HepG2 (cell line): ENCODE measurements at regions not wholly inside any gene's neighbourhood (a gene's known extent, or its start where the extent isn't known, plus 50 kb on each side); places are given as distances from the start of the nearest gene placed in this dataset.

Experiments used
- ATAC-seq: fragments of 200-7000 bp; cut with Tn5 transposase; 3 replicates; pipeline ENCODE4 v1.9.1; 2020; ENCODE audit warnings: mild to moderate bottlenecking, moderate library complexity
- BruUV-seq: library from RNA; stranded (reverse); fragments of 400-500 nt; replicated peaks from 2 replicates; lab custom pipeline; 2021; lab: Mats Ljungman, UMichigan
- CTCF ChIA-PET: fragments of 300-600 bp; formaldehyde crosslinking; extraction: SDS; loops from one replicate; lab custom pipeline; 2021; ENCODE audit warnings: low total read pairs, inconsistent platforms, low intra/inter-chr PET ratio; lab: Yijun Ruan, JAX
- POLR2A ChIA-PET: fragments of 350-600 bp; sonication (Branson Sonifier 250); formaldehyde crosslinking; loops from one replicate; lab custom pipeline; 2020; ENCODE audit warnings: antibody characterized with exemption, inconsistent platforms; lab: Yijun Ruan, JAX
- DNase-seq: peaks from one replicate; pipeline ENCODE4 v3.0.0-alpha.2; 2015; ENCODE audit warnings: low spot score
- FAIRE-seq: peaks from 3 replicates; lab custom pipeline; 2011; peaks lifted over from hg19 to GRCh38; lab: Jason Lieb, UNC
- H2AFZ ChIP-seq: one replicate; pipeline ENCODE4 v1.6.1; 2011; ENCODE audit warnings: low read length, inconsistent platforms
- H3K27ac ChIP-seq: fragments of 300-600 bp; 3 replicates; pipeline ENCODE4 v1.8.0; 2011; ENCODE audit warnings: mixed run types, mild to moderate bottlenecking, mixed read lengths, low read length, inconsistent platforms; ENCODE audit not compliant: insufficient read depth; ENCODE audit errors: extremely low read length
- H3K27me3 ChIP-seq, 2 experiments: fragments of 200-600 bp in 1 of 2; 2 replicates in 1 of 2; 3 replicates in 1 of 2; pipeline versions ENCODE4 v1.6.0 to v1.8.0; 2011; ENCODE audit warnings: low read length in 2 of 2, mild to moderate bottlenecking in 2 of 2, moderate library complexity in 2 of 2, inconsistent platforms in 1 of 2; ENCODE audit not compliant: insufficient read depth in 2 of 2, control insufficient read depth in 1 of 2
- H3K36me3 ChIP-seq, 2 experiments: fragments of 200-600 bp in 1 of 2; replicated peaks in 1 of 2; 2 replicates in 1 of 2; 3 replicates in 1 of 2; pipeline versions ENCODE4 v1.5.1 to v1.8.0; 2011; ENCODE audit warnings: low read length in 2 of 2, inconsistent platforms in 1 of 2; ENCODE audit not compliant: insufficient read depth in 2 of 2, control insufficient read depth in 1 of 2
- H3K4me1 ChIP-seq: 2 replicates; pipeline ENCODE4 v1.5.1; 2012; ENCODE audit warnings: low read length, inconsistent platforms; ENCODE audit not compliant: insufficient read depth
- H3K4me2 ChIP-seq: 2 replicates; pipeline ENCODE4 v1.6.0; 2011; ENCODE audit warnings: low read depth, low read length, inconsistent platforms
- H3K4me3 ChIP-seq, 3 experiments: fragments of 200-600 bp in 1 of 3; sonication (generic), shearing (Covaris generic) in 1 of 3; replicated peaks in 1 of 3; 2 replicates each; pipeline ENCODE4 v1.5.1; 2011 to 2016; ENCODE audit warnings: low read length in 3 of 3, inconsistent platforms in 2 of 3, low read depth in 2 of 3, mild to moderate bottlenecking in 2 of 3, control low read depth in 1 of 3, mixed read lengths in 1 of 3; ENCODE audit not compliant: insufficient read depth in 1 of 3
- H3K79me2 ChIP-seq: one replicate; pipeline ENCODE4 v1.6.1; 2011; ENCODE audit warnings: low read length, inconsistent platforms; ENCODE audit not compliant: insufficient read depth
- H3K9ac ChIP-seq: 2 replicates; pipeline ENCODE4 v1.6.0; 2011; ENCODE audit warnings: mild to moderate bottlenecking, low read depth, low read length, inconsistent platforms; ENCODE audit not compliant: insufficient read depth
- H3K9me3 ChIP-seq: 2 replicates; pipeline ENCODE4 v1.5.1; 2012; ENCODE audit warnings: mild to moderate bottlenecking, low read length
- H4K20me1 ChIP-seq: 2 replicates; pipeline ENCODE4 v1.6.0; 2011; ENCODE audit warnings: inconsistent platforms, mild to moderate bottlenecking, low read length, moderate library complexity; ENCODE audit not compliant: insufficient read depth
- CBX2 ChIP-seq, 2 experiments: fragments of 200-600 bp in 1 of 2; sonication (generic); formaldehyde crosslinking in 1 of 2; IDR thresholded peaks; 2 replicates each; pipeline versions ENCODE4 v1.7.0 to v1.8.1; 2018 to 2022; ENCODE audit warnings: low read depth in 2 of 2, low read length in 1 of 2, mild to moderate bottlenecking in 1 of 2, missing genetic modification reagents in 1 of 2
- CREB3 ChIP-seq: sonication (generic); formaldehyde crosslinking; IDR thresholded peaks from 2 replicates; pipeline ENCODE4 v1.5.0; 2020; ENCODE audit warnings: missing genetic modification reagents
- DBP ChIP-seq: sonication (generic); formaldehyde crosslinking; IDR thresholded peaks from 2 replicates; pipeline ENCODE4 v1.4.0; 2020; ENCODE audit warnings: missing genetic modification reagents; ENCODE audit errors: not compliant biosample characterization
- DR1 ChIP-seq: sonication (generic); formaldehyde crosslinking; IDR thresholded peaks from 2 replicates; pipeline ENCODE4 v1.8.0; 2021; ENCODE audit warnings: mild to moderate bottlenecking, missing genetic modification reagents, inconsistent platforms
- GLMP ChIP-seq: sonication (generic); formaldehyde crosslinking; IDR thresholded peaks from 2 replicates; pipeline ENCODE4 v1.9.0; 2021; ENCODE audit warnings: missing genetic modification reagents, mild to moderate bottlenecking, borderline replicate concordance
- ISX ChIP-seq: sonication (generic); formaldehyde crosslinking; conservative IDR thresholded peaks from 2 replicates; pipeline ENCODE4 v1.5.0; 2020; ENCODE audit warnings: missing genetic modification reagents
- PAX8 ChIP-seq: sonication (generic); formaldehyde crosslinking; IDR thresholded peaks from 2 replicates; pipeline ENCODE4 v1.8.0; 2022; ENCODE audit warnings: mild to moderate bottlenecking, missing genetic modification reagents, borderline replicate concordance
- RBM22 ChIP-seq: fragments of 200-400 bp; formaldehyde crosslinking; optimal IDR thresholded peaks from 2 replicates; pipeline ENCODE3; 2017; ENCODE audit warnings: mild to moderate bottlenecking, low read length, moderate library complexity
- REL ChIP-seq: sonication (generic); formaldehyde crosslinking; conservative IDR thresholded peaks from 2 replicates; pipeline ENCODE4 v1.8.0; 2022; ENCODE audit warnings: mild to moderate bottlenecking, missing genetic modification reagents, moderate library complexity
- SKI ChIP-seq: fragments of 450-650 bp; IDR thresholded peaks from one replicate; pipeline ENCODE4 v1.6.1; 2018; ENCODE audit warnings: mild to moderate bottlenecking; ENCODE audit not compliant: partially characterized antibody
- SMAD9 ChIP-seq: sonication (generic); formaldehyde crosslinking; IDR thresholded peaks from 2 replicates; pipeline ENCODE4 v1.5.1; 2020; ENCODE audit warnings: mild to moderate bottlenecking, missing genetic modification reagents
- SNAPC5 ChIP-seq: sonication (generic); formaldehyde crosslinking; IDR thresholded peaks from 2 replicates; pipeline ENCODE4 v1.8.1; 2023; ENCODE audit warnings: mild to moderate bottlenecking, missing genetic modification reagents, borderline replicate concordance
- ZNF205 ChIP-seq: IDR thresholded peaks from 2 replicates; pipeline ENCODE4 v1.6.1; 2018; ENCODE audit warnings: missing biosample characterization, missing genetic modification reagents
- ZNF235 ChIP-seq: sonication (generic); formaldehyde crosslinking; IDR thresholded peaks from 2 replicates; pipeline ENCODE4 v1.8.1; 2023; ENCODE audit warnings: mild to moderate bottlenecking, missing genetic modification reagents, borderline replicate concordance
- ZNF276 ChIP-seq: sonication (generic); formaldehyde crosslinking; IDR thresholded peaks from 2 replicates; pipeline ENCODE4 v1.4.0; 2020; ENCODE audit warnings: mild to moderate bottlenecking, low read depth, missing genetic modification reagents
- ZNF350 ChIP-seq: sonication (generic); formaldehyde crosslinking; IDR thresholded peaks from 2 replicates; pipeline ENCODE4 v1.4.0; 2020; ENCODE audit warnings: mild to moderate bottlenecking, low read depth, missing genetic modification reagents, borderline replicate concordance
- ZNF660 ChIP-seq: sonication (generic); formaldehyde crosslinking; IDR thresholded peaks from 2 replicates; pipeline ENCODE4 v1.5.1; 2020; ENCODE audit warnings: mild to moderate bottlenecking, low read depth, missing genetic modification reagents, borderline replicate concordance
- WGBS: methylation state at CpG from one replicate; pipeline ENCODE4 v1.1.6; 2017; ENCODE audit warnings: low lambda C conversion rate; 5-methylcytosine and 5-hydroxymethylcytosine counted together
- in situ Hi-C: cut with HindIII; loops from 2 replicates; pipeline ENCODE4 v1.10.0; 2017; ENCODE audit warnings: low pct_unique_long_range_greater_than_20kb; ENCODE audit not compliant: extremely low pct_ligation_motif_present
- intact Hi-C: fragments of 100-400 bp; cut with micrococcal nuclease; formaldehyde crosslinking; loops from one replicate; pipeline ENCODE4 v1.10.0; 2022; ENCODE audit not compliant: unreplicated experiment

- Histone ChIP-seq H3K27ac (no peak overlapping the region), H3K4me1 (no peaks in the 10 kb centered on the region), H3K9ac (no peak overlapping the region), H3K4me3 (no peak overlapping the region), H4K20me1 (no peaks in the 10 kb centered on the region), H3K9me3 (no peaks in the 10 kb centered on the region), H3K27me3 (no peaks in the 10 kb centered on the region; a peak in 1 of 5 replicates), H2AFZ (no peak overlapping the region), H3K4me2 (no peak overlapping the region), H3K79me2 (no peaks in the 10 kb centered on the region), H3K36me3 (no peaks in the 10 kb centered on the region)
- intact Hi-C loops = loop anchor here (5.0 kb wide), 1 partner anchor 663 kb away; no protein-coding TSS in a partner anchor
- no peak for DNase-seq
- no TSS peak for BruUV-seq
- in situ Hi-C loops = loop anchor here (5.0 kb wide), 3 partner anchors 368 to 1413 kb away; no protein-coding TSS in a partner anchor
- FAIRE-seq = no peak
- CTCF ChIA-PET = no interaction called here
- no peak for ATAC-seq
- POLR2A ChIA-PET = no interaction called here
- WGBS = 3% methylated on average over 6 of the region's 6 CpGs
- TF ChIP-seq DR1 (CRISPR knock-in tag) (no peak), ZNF350 (no peak), SNAPC5 (no peak), DBP (no peak), GLMP (no peak), CREB3 (CRISPR knock-in tag) (no peak), CBX2 (IDR thresholded peaks at IDR 0.05; ENCODE audit: low read depth, low read length) (no peak), CBX2 (CRISPR knock-in tag; IDR thresholded peaks at IDR 0.05; ENCODE audit: low read depth) (no peak), ZNF276 (CRISPR knock-in tag) (no peak), ZNF205 (CRISPR knock-in tag) (no peak), REL (CRISPR knock-in tag) (no peak), ZNF660 (CRISPR knock-in tag) (no peak), RBM22 (no peak), ISX (CRISPR knock-in tag) (no peak), SKI (no peak), SMAD9 (CRISPR knock-in tag) (no peak), ZNF235 (CRISPR knock-in tag) (no peak), PAX8 (CRISPR knock-in tag) (no peak)
Measured at GRCh38 chr2:137834760-137835379, 129.4 kb upstream of the HNMT start.
